NB4 (cell line): ENCODE measurements at regions not wholly inside any gene's neighbourhood (a gene's known extent, or its start where the extent isn't known, plus 50 kb on each side); places are given as distances from the start of the nearest gene placed in this dataset.

Experiments
- CTCF ChIP-seq: IDR thresholded peaks from one replicate; pipeline ENCODE4 v1.5.1; 2012; ENCODE audit warnings: low read depth, low read length
- POLR2A ChIP-seq: IDR thresholded peaks from 2 replicates; pipeline ENCODE4 v1.6.1; 2011; ENCODE audit warnings: mild to moderate bottlenecking; ENCODE audit not compliant: insufficient read length; ENCODE audit errors: extremely low read depth

GRCh38 chr3:28089527-28089897 is 151.9 kb upstream of the CMC1 start:
- TF ChIP-seq CTCF, result no peak
- TF ChIP-seq POLR2A, result no peak
